ENCODE measurements at regions not wholly inside any gene's neighbourhood (a gene's known extent, or its start where the extent isn't known, plus 50 kb on each side); places are given as distances from the start of the nearest gene placed in this dataset.

- no peak for DNase-seq
Observed at GRCh38 chr4:8709729-8710360, 117.3 kb downstream of the CPZ start.

GRCh38 chr4:8709050-8709728 is 116.6 kb downstream of the CPZ start:
- no peak for DNase-seq

GRCh38 chr4:8708401-8709021 is 115.9 kb downstream of the CPZ start:
- no peak for DNase-seq

GRCh38 chr4:8707045-8707781 is 114.6 kb downstream of the CPZ start:
- no peak for DNase-seq

- DNase-seq = no peak
Observed at GRCh38 chr4:8706216-8707044, 113.9 kb downstream of the CPZ start.

- DNase-seq = no peak
Observed at GRCh38 chr4:8705161-8706145, 112.9 kb downstream of the CPZ start.

GRCh38 chr4:8704632-8705031 is 112.1 kb downstream of the CPZ start:
- no peak for DNase-seq

GRCh38 chr4:8703857-8704495 is 111.4 kb downstream of the CPZ start:
- DNase-seq = no peak

- no peak for DNase-seq
Observed at GRCh38 chr4:8703401-8703696, 110.8 kb downstream of the CPZ start.

GRCh38 chr4:8702516-8703400 is 110.2 kb downstream of the CPZ start:
- no peak for DNase-seq

GRCh38 chr4:8702020-8702495 is 109.5 kb downstream of the CPZ start:
- no peak for DNase-seq

GRCh38 chr4:8701126-8702019 is 108.8 kb downstream of the CPZ start:
- DNase-seq = no peak

GRCh38 chr4:8700531-8700930 is 108.0 kb downstream of the CPZ start:
- no peak for DNase-seq

- DNase-seq = no peak
Observed at GRCh38 chr4:8699479-8700145, 107.0 kb downstream of the CPZ start.

- no peak for DNase-seq
Observed at GRCh38 chr4:8699063-8699385, 106.5 kb downstream of the CPZ start.

GRCh38 chr4:8698341-8699062 is 105.9 kb downstream of the CPZ start:
- no peak for DNase-seq

GRCh38 chr4:8697826-8698225 is 105.3 kb downstream of the CPZ start:
- DNase-seq = no peak
